NCI-H2196 treated with DMSO at 0.1 percent for 48 hours (cell line): ENCODE measurements at regions not wholly inside any gene's neighbourhood (a gene's known extent, or its start where the extent isn't known, plus 50 kb on each side); places are given as distances from the start of the nearest gene placed in this dataset.
"Not testable (repeated sequence)": the region's sequence is repeated elsewhere in the genome, so short reads cannot be mapped to it uniquely, and the experiment has no call there.

Source experiments
- DNase-seq: peaks from one replicate; lab custom pipeline; 2025; ENCODE audit not compliant: unreplicated experiment; lab: John Stamatoyannopoulos, UW

DNA sequence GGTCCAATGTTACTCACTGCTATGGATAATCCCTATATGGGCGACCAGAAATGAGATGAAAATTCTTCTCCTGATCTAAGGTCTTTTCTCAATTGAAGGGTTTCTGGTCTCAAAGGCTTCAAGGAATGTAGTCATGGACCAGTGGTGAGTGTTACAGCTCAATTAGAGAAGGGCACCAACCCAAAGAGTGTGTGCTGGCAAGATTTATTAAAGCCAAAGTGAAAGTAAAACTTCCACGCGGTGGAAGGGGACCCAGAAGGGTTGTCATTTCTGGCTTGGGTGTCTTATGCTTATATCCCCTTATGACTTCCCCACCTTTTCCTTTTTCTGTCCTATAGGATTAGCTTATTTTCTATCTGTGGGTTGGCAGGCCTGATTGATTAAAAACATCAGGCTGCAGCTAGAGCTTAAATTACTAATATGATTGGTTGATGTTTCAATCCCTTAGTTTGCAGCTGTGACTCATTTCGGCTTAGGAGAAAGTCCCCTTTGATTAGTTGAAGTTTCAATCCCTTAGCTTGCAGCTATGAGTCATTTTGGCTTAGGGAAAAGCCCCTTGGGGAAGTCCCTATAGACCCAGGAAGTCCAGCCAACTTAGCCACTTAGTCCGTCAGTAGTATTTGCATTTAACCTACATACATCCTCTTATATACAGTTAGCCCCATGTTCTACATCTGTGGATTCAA, 179.5 kb upstream of the NLGN4Y start:
- DNase-seq = no peak

DNA sequence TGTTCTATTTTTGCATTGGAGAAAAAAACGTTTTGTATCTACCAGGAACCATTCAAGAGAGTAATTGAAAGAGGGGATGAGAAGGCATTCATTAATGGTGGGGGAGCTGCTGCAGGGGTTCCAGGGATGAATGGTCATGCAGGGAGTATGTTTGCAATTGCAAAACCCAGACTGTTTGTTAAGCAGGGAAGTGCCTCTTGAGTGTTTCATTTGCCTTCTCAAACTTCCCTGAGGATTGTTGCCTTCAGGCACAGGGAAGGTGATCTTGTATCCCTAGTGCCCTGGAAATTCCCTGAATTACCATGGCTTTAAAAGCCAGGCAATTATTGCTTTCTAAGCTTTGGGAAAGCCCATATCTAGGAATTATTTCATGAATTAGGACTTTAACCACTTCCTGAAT, 172.7 kb upstream of the NLGN4Y start:
- DNase-seq = no peak

DNA sequence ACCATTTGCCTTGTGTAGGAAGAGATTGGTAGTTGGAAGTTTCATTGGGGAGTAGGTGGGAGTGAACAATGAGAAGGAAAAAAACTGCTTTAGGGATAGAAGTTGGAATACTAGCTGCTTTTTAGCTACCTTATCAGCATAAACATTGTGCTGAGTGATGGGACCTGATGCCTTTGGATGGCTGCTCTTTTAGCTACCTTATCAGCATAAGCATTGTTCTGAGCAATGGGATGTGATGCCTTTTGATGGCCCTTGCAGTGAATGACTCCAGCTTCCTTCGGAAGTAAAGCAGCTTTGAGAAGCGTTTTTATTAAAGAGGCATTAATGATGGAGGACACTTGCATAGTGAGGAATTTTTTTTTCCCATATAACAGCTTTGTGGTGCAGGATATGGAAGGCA, 168.2 kb upstream of the NLGN4Y start:
- no peak for DNase-seq

DNA sequence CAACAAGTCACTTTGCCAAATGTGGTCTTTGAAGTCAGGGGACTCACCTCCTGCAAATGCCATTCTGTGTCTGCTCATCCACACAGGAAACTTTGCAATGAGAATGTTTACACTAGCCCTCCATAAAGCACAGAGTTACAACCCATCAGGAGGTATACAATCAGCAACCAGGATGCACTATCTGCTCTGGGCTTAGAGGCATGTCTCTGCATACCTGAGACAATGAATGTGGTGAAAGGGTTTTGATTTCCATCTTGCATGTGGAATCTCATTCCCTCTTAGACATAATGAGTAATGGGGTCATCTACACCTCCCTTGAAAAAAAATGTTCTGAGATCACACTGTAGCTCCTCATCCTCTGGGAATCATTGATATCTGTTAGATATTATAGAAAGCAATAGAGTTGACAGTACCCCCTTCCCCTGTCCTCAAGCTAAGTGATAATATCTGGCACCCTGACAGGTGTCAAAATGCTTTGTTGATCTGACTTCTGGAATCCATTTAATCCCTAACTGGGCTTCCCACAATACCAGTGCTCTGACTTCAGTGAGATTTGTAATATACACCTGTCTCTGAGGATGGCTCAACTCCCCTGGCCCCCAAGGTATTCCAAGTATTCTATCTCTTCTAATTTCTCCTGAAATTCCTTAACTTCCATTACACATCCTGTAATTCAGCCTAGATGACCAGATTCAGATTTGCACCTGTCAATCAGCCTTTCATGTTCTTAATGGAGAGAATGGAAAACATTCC, 163.4 kb upstream of the NLGN4Y start:
- DNase-seq = no peak

DNA sequence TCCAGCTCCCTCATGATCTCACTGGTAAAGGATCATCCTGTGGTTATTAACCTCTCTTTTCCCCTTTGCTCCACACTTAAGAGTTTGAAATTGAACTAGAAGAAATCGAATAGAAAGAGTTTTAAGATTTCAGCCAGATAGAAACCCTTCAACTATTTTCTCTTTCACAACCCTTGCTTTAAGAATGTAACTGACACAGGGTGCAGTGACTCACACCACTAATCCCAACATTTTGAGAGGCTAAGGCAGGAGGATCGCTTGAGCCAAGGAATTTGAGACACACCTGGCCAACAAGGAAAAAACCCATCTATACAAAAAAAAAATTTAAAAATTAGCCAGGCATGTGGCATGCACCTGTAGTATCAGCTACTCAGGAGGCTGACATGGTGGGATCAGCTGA, 150.7 kb upstream of the NLGN4Y start:
- DNase-seq = no peak

DNA sequence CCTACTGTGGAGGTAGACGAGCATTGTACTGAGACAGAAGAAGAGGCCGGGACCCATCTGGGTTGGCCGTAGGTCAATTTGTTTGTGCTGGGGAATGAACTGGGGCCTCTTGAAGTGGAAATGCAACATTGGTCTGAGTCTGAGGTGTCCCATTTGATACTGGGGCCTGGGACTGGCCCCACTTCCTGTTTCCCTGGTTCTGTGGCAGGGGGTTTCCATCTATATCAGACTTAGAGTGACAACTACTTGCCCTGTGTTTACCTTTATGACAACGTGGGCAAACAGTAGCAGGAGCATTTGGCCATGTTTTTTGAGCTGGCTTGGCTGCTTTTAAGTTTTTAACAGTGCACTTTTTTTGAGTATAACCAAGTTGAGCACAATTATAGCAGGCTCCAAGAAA, 146.1 kb upstream of the NLGN4Y start:
- no peak for DNase-seq

DNA sequence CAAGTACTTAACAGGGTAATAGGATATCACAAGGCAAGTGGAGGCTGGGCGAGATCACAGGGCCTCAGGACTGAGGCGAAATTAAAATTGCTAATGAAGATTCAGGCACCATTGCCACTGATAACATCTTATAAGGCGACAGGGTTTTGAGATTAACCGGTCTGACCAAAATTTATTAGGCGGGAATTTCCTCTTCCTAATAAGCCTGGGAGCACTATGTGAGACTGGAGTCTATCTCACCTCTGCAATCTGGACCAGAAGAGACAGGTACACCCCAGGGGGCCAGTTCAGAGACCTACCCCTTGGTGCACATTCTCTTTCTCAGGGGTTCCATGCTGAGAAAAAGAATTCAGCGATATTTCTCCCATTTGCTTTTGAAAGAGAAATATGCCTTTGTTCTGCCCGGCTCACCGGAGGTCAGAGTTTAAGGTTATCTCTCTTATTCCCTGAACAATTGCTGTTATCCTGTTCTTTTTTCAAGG, 113.7 kb upstream of the NLGN4Y start:
- not testable (repeated sequence) for DNase-seq

DNA sequence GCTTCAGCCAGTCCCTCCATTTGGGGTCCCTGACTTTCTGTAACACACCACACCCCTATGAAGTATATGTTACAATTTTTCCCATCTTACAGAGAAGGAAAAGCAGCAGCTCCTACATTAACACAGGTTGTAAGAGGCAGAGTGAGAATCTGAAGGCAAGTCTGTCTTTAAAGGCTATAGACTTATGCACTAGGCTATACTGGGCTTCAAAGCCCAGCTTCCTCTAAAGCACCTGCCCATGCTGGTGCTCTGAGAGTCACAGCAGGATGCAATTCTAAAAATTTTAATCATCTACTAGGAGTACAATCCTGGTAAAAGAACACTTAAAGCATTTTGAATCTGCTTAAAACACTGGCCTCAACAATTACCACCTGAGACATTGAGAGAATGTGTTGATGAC, 113.0 kb upstream of the NLGN4Y start:
- no peak for DNase-seq

DNA sequence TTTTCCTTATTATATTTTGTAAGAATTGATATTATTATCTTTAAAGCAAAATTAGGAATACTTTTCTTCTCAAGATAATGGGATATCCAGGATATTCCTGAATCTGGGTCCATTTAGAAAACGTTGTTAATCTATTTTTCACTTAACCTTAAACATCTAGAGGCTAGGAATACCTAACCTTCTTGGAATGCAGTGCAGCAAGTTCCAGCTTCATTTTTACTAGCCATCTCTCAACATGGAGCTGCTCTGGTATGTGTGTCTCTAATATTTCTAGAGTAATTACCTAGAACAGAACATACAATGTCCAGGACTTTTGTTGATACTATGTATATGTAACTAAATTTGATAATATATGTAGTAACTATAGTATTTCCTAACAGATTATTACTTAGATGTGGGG, 87.8 kb upstream of the NLGN4Y start:
- no peak for DNase-seq

DNA sequence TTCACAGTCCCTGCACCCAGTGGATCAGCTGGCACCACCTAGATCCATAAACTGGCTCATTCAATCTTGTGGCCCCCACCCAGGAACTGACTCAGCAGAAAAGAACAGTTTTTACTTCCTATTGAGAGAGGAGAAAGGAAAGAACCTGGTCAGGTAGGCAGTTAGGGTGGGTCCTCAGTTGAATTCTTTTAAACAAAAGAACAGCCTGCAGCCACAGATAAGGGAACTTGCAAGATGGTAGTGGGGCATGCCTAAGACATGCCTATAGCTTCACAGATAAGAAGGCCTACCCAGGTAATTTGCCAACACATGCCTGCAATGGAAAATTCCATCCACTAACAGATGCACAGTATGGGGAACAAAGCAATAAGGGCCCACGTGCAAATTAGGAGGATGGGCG, 86.7 kb upstream of the NLGN4Y start:
- no peak for DNase-seq

DNA sequence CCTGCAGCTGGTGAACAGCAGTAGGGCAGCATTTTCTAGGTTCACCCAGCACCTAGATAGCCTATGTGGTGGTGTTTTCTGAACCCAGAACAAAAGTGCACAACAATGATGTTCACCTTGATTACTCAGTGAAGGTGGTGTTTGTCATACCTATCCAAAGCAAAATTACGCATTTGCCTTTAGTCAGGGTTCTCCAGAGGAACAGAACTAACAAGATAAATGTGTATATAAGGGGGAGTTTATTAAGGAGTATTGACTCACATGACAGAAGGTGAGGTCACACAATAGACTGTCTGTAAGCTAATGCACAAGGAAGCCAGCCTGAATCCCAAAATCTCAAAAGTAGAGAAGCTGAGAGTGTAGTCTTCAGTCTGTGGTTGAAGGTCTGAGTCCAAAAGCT, 85.9 kb upstream of the NLGN4Y start:
- no peak for DNase-seq

DNA sequence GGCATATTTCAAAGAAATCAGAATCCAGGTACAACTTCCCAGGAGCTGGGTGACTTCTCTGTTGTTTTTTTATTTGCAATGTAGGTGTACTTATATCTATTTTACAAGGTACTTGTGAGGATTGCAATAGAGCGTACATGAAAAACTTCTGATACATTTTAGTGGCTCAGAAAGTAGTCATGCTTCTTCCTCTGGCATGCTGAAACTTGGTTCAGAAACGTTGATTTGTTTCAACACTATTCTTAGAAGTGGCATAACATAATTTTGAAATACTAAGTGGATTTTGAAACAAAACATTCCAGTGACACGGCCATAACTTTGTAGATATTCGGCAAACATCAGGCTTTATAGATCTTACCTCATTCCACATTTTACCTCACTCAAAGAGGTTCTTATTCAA, 79.8 kb upstream of the NLGN4Y start:
- no peak for DNase-seq

DNA sequence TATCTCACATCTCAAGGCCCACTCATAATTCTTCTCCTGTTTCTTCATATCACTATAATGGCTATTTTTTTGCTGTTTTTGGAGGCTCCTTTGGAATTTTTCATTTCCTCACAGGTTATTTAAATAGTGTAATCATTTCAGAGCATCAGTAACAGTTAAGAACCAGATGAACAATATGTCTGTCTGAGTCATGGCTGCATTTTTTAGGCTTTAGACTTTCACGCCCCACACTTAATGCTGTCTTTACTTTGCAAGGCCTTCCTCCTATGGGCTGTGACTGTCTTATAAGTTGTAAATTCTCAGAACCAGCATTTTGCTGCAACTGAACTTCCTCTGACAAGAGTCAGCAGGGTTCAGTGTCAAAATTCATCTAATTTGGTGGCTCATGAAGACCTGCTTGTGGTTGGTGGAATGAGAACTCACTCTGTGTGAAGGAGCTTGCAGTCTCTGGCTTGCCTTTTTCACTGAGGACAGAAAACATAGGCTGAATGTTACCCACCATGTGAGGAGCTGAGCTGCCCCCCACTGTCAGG, 56.1 kb upstream of the NLGN4Y start:
- DNase-seq = no peak

DNA sequence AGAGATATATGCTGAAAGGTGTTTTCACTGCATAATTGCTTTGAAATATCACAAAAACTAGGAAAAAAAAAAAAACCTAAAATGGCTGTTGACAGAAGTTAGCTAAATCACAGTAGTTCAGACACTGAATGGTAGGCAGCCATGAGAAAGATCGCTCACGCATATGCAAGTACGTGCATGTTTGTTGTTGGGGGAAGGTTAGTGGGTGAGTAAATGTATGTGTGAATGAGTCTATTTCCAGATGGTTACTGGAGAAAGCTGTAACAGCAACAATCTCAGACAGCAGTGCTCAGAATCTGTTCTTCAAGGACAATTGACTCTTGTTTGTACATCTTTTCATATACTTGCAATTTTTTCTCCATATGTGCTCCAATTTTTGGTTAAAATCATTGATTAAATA, 51.9 kb upstream of the NLGN4Y start:
- no peak for DNase-seq

DNA sequence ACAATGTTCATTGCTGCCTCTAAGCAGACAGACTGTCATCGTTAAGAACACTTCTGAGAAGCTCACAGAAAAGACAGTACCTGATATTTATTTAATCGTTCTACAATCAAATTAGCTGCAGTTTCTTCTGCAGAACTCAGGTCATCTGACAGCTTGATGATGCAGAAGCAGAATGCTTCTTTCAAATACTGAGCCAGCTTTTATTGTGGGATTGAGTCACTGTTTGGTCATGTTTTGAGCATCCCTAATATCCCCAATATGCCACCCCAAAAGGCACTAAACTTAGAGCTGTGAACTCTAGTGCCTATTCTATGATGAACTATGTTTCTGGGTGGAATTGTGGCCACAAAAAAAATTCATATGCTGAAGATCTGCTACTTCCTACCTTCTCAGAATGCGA, 51.0 kb upstream of the NLGN4Y start:
- no peak for DNase-seq
